ENCODE measurements at regions not wholly inside any gene's neighbourhood (a gene's known extent, or its start where the extent isn't known, plus 50 kb on each side); places are given as distances from the start of the nearest gene placed in this dataset.

- no peak overlapping the region for H3K4me3 ChIP-seq
- H4K20me1 ChIP-seq (ENCODE audit: insufficient read depth): no peaks in the 10 kb centered on the region
- no peaks in the 10 kb centered on the region for H3F3A ChIP-seq (ENCODE audit: insufficient read depth)
- no peaks in the 10 kb centered on the region for H3K79me2 ChIP-seq (ENCODE audit: insufficient read depth)
- H3K27ac ChIP-seq: no peak overlapping the region
- no peak overlapping the region for H3K4me2 ChIP-seq (ENCODE audit: unreplicated experiment)
- H3K9me2 ChIP-seq (ENCODE audit: insufficient read depth): no peaks in the 10 kb centered on the region
- H3K9ac ChIP-seq: no peak overlapping the region
- in situ Hi-C loops (cut with MboI): no loop called here
- H2AFZ ChIP-seq: no peak overlapping the region
- 78 to 82% methylated on average over 15 to 17 of the region's 17 CpGs for WGBS, 2 experiments (ENCODE audit: low coverage in 1 of 2, low lambda C conversion rate in 2 of 2, missing lambda C conversion rate in 2 of 2)
- no peaks in the 10 kb centered on the region for H3K4me1 ChIP-seq (ENCODE audit: insufficient read depth)
- H3K36me3 ChIP-seq (ENCODE audit: low read depth): no peaks in the 10 kb centered on the region
- no peaks in the 10 kb centered on the region for H3K9me3 ChIP-seq (ENCODE audit: low read depth)
- TF ChIP-seq EZH2phosphoT487 (IDR thresholded peaks at IDR 0.05; ENCODE audit: insufficient read depth, low read depth) (no peak), EZH2 (IDR thresholded peaks at IDR 0.05; ENCODE audit: insufficient read depth, poor library complexity, severe bottlenecking) (no peak)
- H3K27me3 ChIP-seq (replicated peaks; ENCODE audit: insufficient read depth): no peaks in the 10 kb centered on the region
- DNase-seq: no peak
Observed at GRCh38 chr22:48600171-48600570, 1227.5 kb downstream of the BRD1 start.

- H3F3A ChIP-seq (ENCODE audit: insufficient read depth): no peaks in the 10 kb centered on the region
- H3K36me3 ChIP-seq (ENCODE audit: low read depth): no peaks in the 10 kb centered on the region
- H3K9me2 ChIP-seq (ENCODE audit: insufficient read depth): no peaks in the 10 kb centered on the region
- H3K4me1 ChIP-seq (ENCODE audit: insufficient read depth): no peaks in the 10 kb centered on the region
- no peaks in the 10 kb centered on the region for H3K9me3 ChIP-seq (ENCODE audit: low read depth)
- no peaks in the 10 kb centered on the region for H4K20me1 ChIP-seq (ENCODE audit: insufficient read depth)
- H3K4me3 ChIP-seq: no peak overlapping the region
- DNase-seq: no peak
- no peak overlapping the region for H3K27ac ChIP-seq
- no peaks in the 10 kb centered on the region for H3K27me3 ChIP-seq (replicated peaks; ENCODE audit: insufficient read depth)
- TF ChIP-seq EZH2phosphoT487 (IDR thresholded peaks at IDR 0.05; ENCODE audit: insufficient read depth, low read depth) (no peak), EZH2 (IDR thresholded peaks at IDR 0.05; ENCODE audit: insufficient read depth, poor library complexity, severe bottlenecking) (no peak)
- 66% methylated on average over 10 of the region's 10 CpGs for WGBS, 2 experiments (ENCODE audit: low coverage in 1 of 2, low lambda C conversion rate in 2 of 2, missing lambda C conversion rate in 2 of 2)
- in situ Hi-C loops (cut with MboI): no loop called here
- H3K9ac ChIP-seq: no peak overlapping the region
- no peak overlapping the region for H2AFZ ChIP-seq
- no peaks in the 10 kb centered on the region for H3K79me2 ChIP-seq (ENCODE audit: insufficient read depth)
- no peak overlapping the region for H3K4me2 ChIP-seq (ENCODE audit: unreplicated experiment)
Observed at GRCh38 chr22:48599346-48599745, 1228.3 kb downstream of the BRD1 start.

GRCh38 chr22:48596111-48596850, 1231.4 kb downstream of the BRD1 start:
- in situ Hi-C loops (cut with MboI): no loop called here
- 81 to 82% methylated on average over 24 of the region's 24 CpGs for WGBS, 2 experiments (ENCODE audit: low coverage in 1 of 2, low lambda C conversion rate in 2 of 2, missing lambda C conversion rate in 2 of 2)

GRCh38 chr22:48595511-48595905, 1232.2 kb downstream of the BRD1 start:
- no peak for DNase-seq
- TF ChIP-seq EZH2phosphoT487 (IDR thresholded peaks at IDR 0.05; ENCODE audit: insufficient read depth, low read depth): no peak
- TF ChIP-seq EZH2 (IDR thresholded peaks at IDR 0.05; ENCODE audit: insufficient read depth, poor library complexity, severe bottlenecking): no peak
- Histone ChIP-seq H3K27me3 (replicated peaks; ENCODE audit: insufficient read depth) (no peaks in the 10 kb centered on the region), H3K4me2 (ENCODE audit: unreplicated experiment) (no peak overlapping the region), H3K9me2 (ENCODE audit: insufficient read depth) (no peaks in the 10 kb centered on the region), H3K9me3 (ENCODE audit: low read depth) (no peaks in the 10 kb centered on the region), H3F3A (ENCODE audit: insufficient read depth) (no peaks in the 10 kb centered on the region), H3K27ac (no peak overlapping the region), H3K79me2 (ENCODE audit: insufficient read depth) (no peaks in the 10 kb centered on the region), H4K20me1 (ENCODE audit: insufficient read depth) (no peaks in the 10 kb centered on the region), H3K9ac (no peak overlapping the region), H3K4me3 (no peak overlapping the region), H3K36me3 (ENCODE audit: low read depth) (no peaks in the 10 kb centered on the region), H2AFZ (no peak overlapping the region), H3K4me1 (ENCODE audit: insufficient read depth) (no peaks in the 10 kb centered on the region)
- in situ Hi-C loops (cut with MboI): no loop called here
- WGBS, 2 experiments (ENCODE audit: low coverage in 1 of 2, low lambda C conversion rate in 2 of 2, missing lambda C conversion rate in 2 of 2): 20 to 36% methylated on average over 9 to 10 of the region's 10 CpGs

More at GRCh38 chr22:48596111-48596850, 1231.4 kb downstream of the BRD1 start:
- H3K9ac ChIP-seq: no peak overlapping the region
- TF ChIP-seq EZH2phosphoT487 (IDR thresholded peaks at IDR 0.05; ENCODE audit: insufficient read depth, low read depth): no peak
- no peak for TF ChIP-seq EZH2 (IDR thresholded peaks at IDR 0.05; ENCODE audit: insufficient read depth, poor library complexity, severe bottlenecking)
- no peak overlapping the region for H3K4me3 ChIP-seq
- H3K9me3 ChIP-seq (ENCODE audit: low read depth): no peaks in the 10 kb centered on the region
- no peaks in the 10 kb centered on the region for H3K36me3 ChIP-seq (ENCODE audit: low read depth)
- H3K27me3 ChIP-seq (replicated peaks; ENCODE audit: insufficient read depth): no peaks in the 10 kb centered on the region
- H3K9me2 ChIP-seq (ENCODE audit: insufficient read depth): no peaks in the 10 kb centered on the region
- H4K20me1 ChIP-seq (ENCODE audit: insufficient read depth): no peaks in the 10 kb centered on the region
- no peaks in the 10 kb centered on the region for H3F3A ChIP-seq (ENCODE audit: insufficient read depth)
- no peak overlapping the region for H3K27ac ChIP-seq
- no peaks in the 10 kb centered on the region for H3K4me1 ChIP-seq (ENCODE audit: insufficient read depth)
- DNase-seq: no peak
- H3K79me2 ChIP-seq (ENCODE audit: insufficient read depth): no peaks in the 10 kb centered on the region
- H2AFZ ChIP-seq: no peak overlapping the region
- H3K4me2 ChIP-seq (ENCODE audit: unreplicated experiment): no peak overlapping the region
